ENCODE measurements at regions not wholly inside any gene's neighbourhood (a gene's known extent, or its start where the extent isn't known, plus 50 kb on each side); places are given as distances from the start of the nearest gene placed in this dataset.

- no peaks in the 10 kb centered on the region for H3K4me1 ChIP-seq (ENCODE audit: low read length)
- no peaks in the 10 kb centered on the region for H4K20me1 ChIP-seq (ENCODE audit: insufficient read depth, low read length)
- no peak overlapping the region for H3K4me3 ChIP-seq (ENCODE audit: low read length)
- H3K9ac ChIP-seq (ENCODE audit: low read length) = no peak overlapping the region
- H3K27me3 ChIP-seq (ENCODE audit: low read depth, low read length) = no peaks in the 10 kb centered on the region
- H3K27ac ChIP-seq (ENCODE audit: low read length) = no peak overlapping the region
- H3K4me2 ChIP-seq (ENCODE audit: low read length) = no peak overlapping the region
- no peaks in the 10 kb centered on the region for H3K36me3 ChIP-seq (replicated peaks; ENCODE audit: low read depth, low read length)
- no peak overlapping the region for H2AFZ ChIP-seq (ENCODE audit: low read depth, low read length)
- no peak for TF ChIP-seq CTCF (IDR thresholded peaks at IDR 0.05; ENCODE audit: low read depth, low read length)
- no peak for TF ChIP-seq EZH2phosphoT487 (IDR thresholded peaks at IDR 0.05; ENCODE audit: low read depth)
- no peaks in the 10 kb centered on the region; the same call in 1 of the 2 replicates for H3K9me3 ChIP-seq (ENCODE audit: insufficient read depth, low read length)
- no peaks in the 10 kb centered on the region for H3K79me2 ChIP-seq (ENCODE audit: low read length)
These were observed 838.5 kb downstream of the IGSF11 start for GRCh38 chr3:118196183-118196582.

- Histone ChIP-seq H3K4me1 (ENCODE audit: low read length) (no peaks in the 10 kb centered on the region), H3K79me2 (ENCODE audit: low read length) (no peaks in the 10 kb centered on the region), H3K9ac (ENCODE audit: low read length) (no peak overlapping the region), H3K36me3 (replicated peaks; ENCODE audit: low read depth, low read length) (no peaks in the 10 kb centered on the region), H3K4me2 (ENCODE audit: low read length) (no peak overlapping the region), H2AFZ (ENCODE audit: low read depth, low read length) (no peak overlapping the region), H3K9me3 (ENCODE audit: insufficient read depth, low read length) (peaks cover 4% of the 10 kb centered on the region; the same call in 1 of the 2 replicates), H3K27ac (ENCODE audit: low read length) (no peak overlapping the region), H3K4me3 (ENCODE audit: low read length) (no peak overlapping the region), H4K20me1 (ENCODE audit: insufficient read depth, low read length) (no peaks in the 10 kb centered on the region), H3K27me3 (ENCODE audit: low read depth, low read length) (no peaks in the 10 kb centered on the region)
- no peak for TF ChIP-seq CTCF (IDR thresholded peaks at IDR 0.05; ENCODE audit: low read depth, low read length)
- no peak for TF ChIP-seq EZH2phosphoT487 (IDR thresholded peaks at IDR 0.05; ENCODE audit: low read depth)
These were observed 835.6 kb downstream of the IGSF11 start for GRCh38 chr3:118199044-118199443.

- Histone ChIP-seq H4K20me1 (ENCODE audit: insufficient read depth, low read length) (no peaks in the 10 kb centered on the region), H3K4me3 (ENCODE audit: low read length) (no peak overlapping the region), H3K4me2 (ENCODE audit: low read length) (no peak overlapping the region), H3K27ac (ENCODE audit: low read length) (no peak overlapping the region), H3K9me3 (ENCODE audit: insufficient read depth, low read length) (0 out of 2 replicates have a peak, but pooled peaks cover 4% of the 10 kb centered on the region), H3K79me2 (ENCODE audit: low read length) (no peaks in the 10 kb centered on the region), H3K36me3 (replicated peaks; ENCODE audit: low read depth, low read length) (no peaks in the 10 kb centered on the region), H2AFZ (ENCODE audit: low read depth, low read length) (no peak overlapping the region), H3K27me3 (ENCODE audit: low read depth, low read length) (no peaks in the 10 kb centered on the region), H3K4me1 (ENCODE audit: low read length) (no peaks in the 10 kb centered on the region), H3K9ac (ENCODE audit: low read length) (no peak overlapping the region)
- no peak for TF ChIP-seq CTCF (IDR thresholded peaks at IDR 0.05; ENCODE audit: low read depth, low read length)
- no peak for TF ChIP-seq EZH2phosphoT487 (IDR thresholded peaks at IDR 0.05; ENCODE audit: low read depth)
These were observed 830.5 kb downstream of the IGSF11 start for GRCh38 chr3:118204052-118204656.

GRCh38 chr3:118207271-118207670 lies 827.4 kb downstream of the IGSF11 start:
- Histone ChIP-seq H3K9me3 (ENCODE audit: insufficient read depth, low read length) (no peaks in the 10 kb centered on the region), H3K4me1 (ENCODE audit: low read length) (no peaks in the 10 kb centered on the region), H3K27me3 (ENCODE audit: low read depth, low read length) (no peaks in the 10 kb centered on the region), H3K4me3 (ENCODE audit: low read length) (no peak overlapping the region), H3K27ac (ENCODE audit: low read length) (no peak overlapping the region), H3K9ac (ENCODE audit: low read length) (no peak overlapping the region), H3K79me2 (ENCODE audit: low read length) (no peaks in the 10 kb centered on the region), H2AFZ (ENCODE audit: low read depth, low read length) (no peak overlapping the region), H3K36me3 (replicated peaks; ENCODE audit: low read depth, low read length) (no peaks in the 10 kb centered on the region), H3K4me2 (ENCODE audit: low read length) (no peak overlapping the region), H4K20me1 (ENCODE audit: insufficient read depth, low read length) (no peaks in the 10 kb centered on the region)
- TF ChIP-seq EZH2phosphoT487 (IDR thresholded peaks at IDR 0.05; ENCODE audit: low read depth) = no peak
- no peak for TF ChIP-seq CTCF (IDR thresholded peaks at IDR 0.05; ENCODE audit: low read depth, low read length)

Measured in OCI-LY3 (cell line).